GM19395 (cell line): ENCODE measurements at regions not wholly inside any gene's neighbourhood (a gene's known extent, or its start where the extent isn't known, plus 50 kb on each side); places are given as distances from the start of the nearest gene placed in this dataset.

Experiments
- ATAC-seq: cut with Tn5 transposase; IDR thresholded peaks from one replicate; pipeline ENCODE4 v1.9.1; 2021; ENCODE audit warnings: mild to moderate bottlenecking, moderate library complexity; ENCODE audit not compliant: unreplicated experiment

DNA sequence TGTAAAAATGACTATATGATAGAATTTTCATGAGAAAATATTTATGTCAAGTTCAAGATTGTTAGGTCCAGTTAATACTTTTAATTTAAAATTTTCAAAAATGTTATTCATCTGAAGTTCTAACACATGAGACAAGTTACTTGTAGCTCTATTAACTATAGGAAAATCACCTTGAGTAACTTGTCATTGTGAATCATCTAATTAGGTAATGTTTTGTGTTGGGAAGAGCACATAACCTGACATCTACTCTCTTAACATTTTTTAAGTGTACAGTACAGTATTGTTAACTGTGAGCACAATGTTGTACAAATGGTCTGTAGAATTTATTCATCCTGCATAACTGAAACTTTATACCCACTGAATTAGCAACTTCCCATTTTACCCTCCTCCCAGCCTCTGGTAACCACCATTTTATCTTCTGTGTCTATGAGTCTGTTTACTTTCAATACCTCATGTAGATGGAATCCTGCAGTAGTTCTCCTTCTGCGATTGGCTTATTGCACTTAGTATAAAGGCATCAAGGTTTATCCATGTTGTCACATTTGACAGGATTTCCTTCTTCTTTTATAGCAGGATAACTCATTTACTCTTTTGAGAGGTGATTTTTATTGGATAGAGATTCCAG, 54.6 kb downstream of the ARL4A start:
- no peak for ATAC-seq

DNA sequence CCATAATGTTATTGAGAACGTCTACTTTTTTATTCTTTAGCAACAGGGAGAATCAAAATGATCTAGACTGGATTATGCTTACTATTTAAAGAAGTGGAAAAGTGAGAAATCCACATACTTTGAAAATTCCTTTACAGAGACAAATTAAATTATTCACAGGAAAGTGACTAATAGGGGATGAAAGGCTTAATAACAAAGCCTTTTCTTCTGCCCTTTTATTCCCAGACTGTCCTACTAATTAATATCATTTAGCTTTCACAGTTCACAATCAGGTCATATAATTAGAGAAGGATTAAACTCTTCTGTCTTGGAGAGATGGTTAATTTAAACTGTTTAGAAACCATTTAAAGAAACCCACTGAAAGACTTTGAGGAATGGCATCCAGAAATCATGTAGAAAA, 58.8 kb downstream of the ARL4A start:
- no peak for ATAC-seq

DNA sequence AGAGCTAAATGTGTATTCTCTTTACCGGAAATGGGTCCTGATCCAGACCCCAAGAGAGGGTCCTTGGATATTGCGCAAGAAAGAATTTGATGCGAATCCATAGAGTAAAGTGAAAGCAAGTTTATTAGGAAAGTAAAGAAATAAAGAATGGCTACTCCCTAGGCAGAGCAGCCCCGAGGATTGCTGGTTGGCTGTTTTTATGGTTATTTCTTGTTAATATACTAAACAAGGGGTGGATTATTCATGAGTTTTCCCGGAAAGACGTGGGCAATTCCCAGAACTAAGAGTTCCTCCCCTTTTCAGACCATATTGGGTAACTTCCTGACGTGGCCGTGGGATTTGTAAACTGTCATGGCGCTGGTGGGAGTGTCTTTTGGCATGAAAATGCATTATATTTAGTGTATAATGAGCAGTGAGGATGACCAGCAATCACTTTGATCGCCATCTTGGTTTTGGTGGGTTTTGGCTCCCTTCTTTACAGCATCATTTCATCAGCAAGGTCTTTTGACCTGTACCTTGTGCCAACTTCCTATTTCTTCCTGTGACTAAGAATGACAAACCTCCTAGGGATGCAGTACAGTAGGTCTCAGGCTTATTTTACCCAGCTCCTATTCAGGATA, 60.4 kb downstream of the ARL4A start:
- no peak for ATAC-seq

DNA sequence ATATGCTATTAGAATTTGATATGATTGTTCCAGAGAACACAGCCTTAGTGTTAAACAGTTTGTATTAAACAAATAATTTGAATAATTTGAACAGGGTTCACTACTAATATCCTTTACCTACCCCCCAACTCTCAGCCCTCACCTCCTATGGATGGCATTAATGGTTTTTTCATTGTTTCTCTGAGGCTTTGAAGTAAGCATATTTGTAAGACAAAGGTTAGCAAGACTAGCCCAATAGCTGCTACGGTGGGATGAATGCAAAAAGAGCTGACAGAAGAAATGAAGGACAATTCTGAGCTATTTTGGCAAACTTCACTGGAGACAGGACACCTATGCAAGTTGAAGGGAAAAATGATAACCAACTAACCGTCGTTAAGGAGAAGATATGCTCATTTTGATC, 61.6 kb downstream of the ARL4A start:
- no peak for ATAC-seq

DNA sequence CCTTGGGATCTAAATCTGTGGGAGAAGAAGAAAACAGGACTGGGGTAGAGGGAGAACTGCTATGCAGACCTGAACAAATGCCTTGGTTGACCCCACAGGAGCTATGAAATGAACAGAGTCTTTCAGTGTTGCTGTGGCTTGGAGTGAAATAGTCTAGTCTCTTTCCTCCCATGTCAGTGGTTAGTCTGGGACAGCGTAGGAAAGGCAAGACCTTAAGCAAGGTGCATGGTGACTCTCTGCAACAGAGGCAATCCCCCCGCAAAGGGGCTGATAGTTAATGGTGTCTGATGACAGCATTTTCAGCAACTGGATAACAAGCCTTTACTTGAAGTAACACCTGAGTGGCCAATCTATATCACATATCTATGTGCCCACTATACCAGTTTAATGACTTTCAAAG, 62.3 kb downstream of the ARL4A start:
- no peak for ATAC-seq

DNA sequence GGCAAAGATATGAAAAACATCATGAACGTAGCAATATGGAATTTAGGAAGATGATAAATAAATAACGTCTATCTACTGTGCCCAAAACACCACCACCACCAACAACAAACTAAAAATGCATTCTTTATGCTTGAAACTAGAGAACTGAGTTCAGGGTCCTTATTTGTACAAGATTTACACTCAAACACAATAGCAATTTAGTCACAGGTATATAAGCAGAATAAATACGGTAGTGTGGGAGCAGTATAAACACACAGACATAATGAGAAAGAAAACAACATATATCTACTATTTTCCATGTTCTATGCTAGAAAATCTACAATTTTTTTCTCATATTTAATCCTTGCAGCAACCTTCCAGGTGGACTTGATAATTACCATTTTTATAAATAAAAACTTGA, 64.3 kb downstream of the ARL4A start:
- no peak for ATAC-seq

DNA sequence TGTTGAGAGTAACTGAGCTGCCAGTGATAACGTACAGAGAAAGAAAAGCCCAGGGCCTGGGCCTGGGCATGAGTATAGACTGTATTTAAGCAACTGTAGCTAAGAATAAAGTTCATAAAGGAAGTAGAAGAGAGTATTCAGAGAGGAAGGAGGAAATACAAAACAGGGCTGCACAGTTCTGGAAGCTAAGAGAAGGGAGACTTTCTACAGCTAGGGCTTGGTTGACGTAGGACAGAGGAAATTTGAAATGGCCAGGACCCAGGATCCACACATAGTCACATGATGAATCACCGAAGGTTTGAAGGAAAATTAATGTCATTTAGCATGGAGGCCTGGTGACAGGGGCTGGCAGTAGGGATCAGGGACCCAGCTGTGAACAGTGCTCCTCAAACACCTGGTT, 66.7 kb downstream of the ARL4A start:
- ATAC-seq, result no peak

DNA sequence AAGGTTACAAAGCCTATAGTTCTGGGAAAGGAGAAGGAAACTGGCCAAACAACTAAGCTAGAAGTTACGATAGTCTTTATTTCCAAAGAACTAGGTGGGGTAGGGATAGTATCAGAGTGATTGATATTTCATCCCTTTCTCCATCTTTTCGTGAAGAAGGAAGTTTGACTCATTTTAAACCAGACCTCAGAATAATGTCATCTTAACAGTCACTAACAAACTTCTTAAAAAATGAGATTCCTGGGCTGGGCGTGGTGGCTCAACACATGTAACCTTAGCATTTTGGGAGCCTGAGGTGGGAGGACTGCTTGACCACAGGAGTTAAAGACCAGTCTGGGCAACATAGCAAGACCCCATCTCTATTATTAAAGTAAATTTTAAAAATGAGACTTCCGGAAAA, 69.4 kb downstream of the ARL4A start:
- no peak for ATAC-seq

DNA sequence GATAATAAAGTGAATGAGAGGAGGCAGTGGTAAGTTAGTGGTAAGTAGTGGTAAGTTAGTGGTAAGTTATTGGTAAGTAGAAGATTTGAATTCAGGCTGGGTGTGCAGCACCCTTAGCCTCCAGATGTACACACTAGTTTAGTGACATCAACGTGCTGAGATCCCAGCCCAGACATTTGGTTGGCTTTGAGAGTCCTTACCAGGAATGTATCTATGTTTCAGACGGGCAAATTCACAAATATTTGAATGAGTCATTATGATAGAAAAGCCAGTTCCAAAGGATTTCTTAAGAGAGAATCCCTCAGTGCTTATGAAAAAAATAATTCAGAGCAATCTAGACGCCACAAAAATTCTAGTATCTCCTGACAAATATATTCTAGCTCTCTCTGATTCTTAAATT, 70.0 kb downstream of the ARL4A start:
- ATAC-seq, result no peak

DNA sequence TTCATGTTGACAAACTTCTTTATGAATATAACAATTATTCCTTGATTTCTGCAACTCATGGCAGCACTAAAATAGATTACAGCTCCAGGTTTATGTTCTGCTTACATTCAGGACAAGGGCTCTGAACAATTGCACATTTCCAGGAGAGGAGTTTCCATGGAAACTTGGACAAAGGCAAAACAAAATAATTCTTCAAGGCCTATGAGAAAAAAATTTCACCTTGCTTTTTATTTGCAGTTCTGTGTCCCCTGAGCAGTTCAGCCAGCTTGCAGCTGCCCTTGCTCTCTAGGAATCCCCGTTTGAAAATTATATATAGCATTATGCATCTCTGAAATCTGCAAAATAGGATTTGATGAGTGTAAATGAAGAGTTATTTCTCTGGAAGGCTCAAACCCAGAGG, 71.7 kb downstream of the ARL4A start:
- no peak for ATAC-seq

DNA sequence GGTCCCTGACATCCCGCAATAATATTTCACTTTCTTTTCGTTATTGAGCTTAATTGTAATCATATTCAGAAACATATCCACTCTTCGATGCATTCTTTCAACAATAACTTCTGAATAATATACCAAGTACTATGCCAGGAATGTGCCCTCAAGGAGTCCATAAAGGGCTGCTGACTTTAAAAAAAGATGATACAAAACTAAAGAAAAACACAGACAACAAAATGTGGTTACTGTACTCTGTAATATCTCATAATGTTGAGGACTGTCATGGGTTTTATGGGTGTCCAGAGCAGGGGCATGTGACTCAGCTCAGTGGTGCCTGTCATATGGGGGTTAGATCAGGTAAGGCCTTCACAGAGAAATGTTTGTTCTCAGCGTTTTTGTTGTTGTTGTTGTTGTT, 73.7 kb downstream of the ARL4A start:
- no peak for ATAC-seq

DNA sequence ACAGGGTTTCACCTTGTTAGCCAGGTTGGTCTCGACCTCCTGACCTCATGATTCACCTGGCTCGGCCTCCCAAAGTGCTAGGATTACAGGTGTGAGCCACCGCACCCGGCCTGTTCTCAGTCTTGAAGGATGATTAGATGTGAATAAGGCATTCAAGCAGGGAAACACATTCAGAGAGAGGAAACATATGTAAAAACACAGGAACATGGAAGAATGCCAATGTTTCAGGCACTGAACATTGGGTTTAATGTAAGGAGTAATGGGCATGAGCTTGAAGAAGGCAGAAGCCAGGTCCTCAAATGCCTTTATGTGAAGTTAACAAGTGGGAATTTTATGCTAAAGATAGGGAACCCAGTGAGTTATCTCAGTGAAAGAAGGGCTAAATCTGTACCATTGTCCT, 74.3 kb downstream of the ARL4A start:
- no peak for ATAC-seq

DNA sequence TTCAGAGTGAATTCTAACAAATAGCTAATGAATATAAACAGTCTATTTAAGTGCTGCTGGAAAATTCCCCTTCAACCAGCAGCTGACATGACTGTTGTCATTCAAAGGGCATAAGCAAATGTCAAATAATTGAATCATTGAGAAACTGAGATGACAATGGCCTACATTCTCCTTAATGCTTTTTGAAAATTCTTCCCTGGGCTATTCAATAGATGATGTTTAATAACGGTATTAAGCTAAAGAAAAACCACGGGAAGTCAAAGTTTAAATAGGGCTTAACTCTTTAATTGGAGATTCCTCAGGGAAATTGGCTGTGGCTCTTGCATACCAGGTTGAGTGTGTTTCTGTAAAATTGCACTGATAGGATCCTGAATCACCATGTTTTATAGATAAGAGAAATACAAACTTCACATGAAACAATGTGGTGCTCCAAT, 77.0 kb downstream of the ARL4A start:
- no peak for ATAC-seq

DNA sequence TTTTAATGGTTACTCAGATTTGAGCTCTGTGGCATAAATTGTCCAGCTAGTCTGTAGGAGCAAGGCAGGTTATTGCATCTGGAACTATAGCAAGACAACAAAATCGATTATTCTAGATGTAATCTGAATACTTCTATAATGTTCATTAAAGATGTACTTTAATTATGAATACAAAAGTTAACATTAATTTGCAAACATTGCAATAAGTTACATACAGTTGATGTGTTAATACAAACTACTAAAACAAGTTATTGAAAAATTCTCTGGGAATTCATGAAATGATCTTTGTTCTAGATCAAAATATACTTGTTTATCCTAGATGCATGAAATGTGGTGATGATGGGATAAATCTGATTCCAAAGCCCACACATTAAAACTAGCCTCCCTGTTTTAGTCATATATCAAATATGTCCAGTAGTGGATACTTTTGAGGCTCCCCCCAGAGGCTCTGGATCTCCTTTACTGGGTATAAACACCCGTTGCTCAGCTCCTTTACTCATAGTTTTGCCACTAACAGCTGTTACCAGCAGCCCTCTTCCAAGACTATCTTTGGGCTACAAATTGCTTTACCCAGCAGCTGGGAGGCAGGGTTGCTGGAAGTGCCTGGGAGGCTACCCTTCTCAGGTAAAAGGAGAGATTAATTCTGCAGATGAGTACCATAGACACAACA, 78.1 kb downstream of the ARL4A start:
- no peak for ATAC-seq

DNA sequence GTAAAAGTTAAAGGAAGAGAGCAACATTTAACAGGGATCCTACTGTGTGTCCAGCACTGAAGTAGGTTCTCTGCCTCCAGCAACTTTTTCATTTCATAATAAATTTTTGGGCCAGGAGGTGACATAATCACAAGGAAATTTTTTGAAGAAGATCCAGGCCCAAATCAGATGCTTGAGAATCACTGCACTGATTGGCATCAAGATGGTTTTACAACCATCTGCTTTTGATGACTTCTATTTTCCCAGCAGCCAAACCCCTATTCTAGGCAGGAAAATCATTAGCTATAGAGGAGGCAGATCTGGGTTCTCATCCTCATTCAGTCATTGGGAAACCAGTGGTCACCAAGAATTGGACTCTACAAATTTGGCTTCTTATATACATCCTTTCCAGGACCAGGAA, 79.0 kb downstream of the ARL4A start:
- no peak for ATAC-seq

DNA sequence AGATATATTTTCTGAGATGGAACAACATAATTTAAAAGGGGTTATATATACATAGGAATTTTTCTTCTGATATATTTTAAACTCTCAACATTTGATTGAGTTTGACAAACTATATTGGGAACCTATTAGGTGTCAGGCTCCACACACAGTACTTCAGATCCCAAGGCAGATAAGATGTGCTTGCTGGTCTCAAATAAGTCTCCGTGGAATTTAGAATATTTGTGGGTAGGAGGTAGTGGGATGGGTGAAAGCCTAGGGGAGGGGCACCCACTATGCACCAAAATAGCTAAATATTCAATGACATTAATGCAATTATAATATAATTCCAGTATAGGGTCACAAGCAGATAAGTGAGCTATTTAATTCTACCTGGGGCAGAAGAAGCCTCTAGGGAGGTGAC, 81.5 kb downstream of the ARL4A start:
- no peak for ATAC-seq

DNA sequence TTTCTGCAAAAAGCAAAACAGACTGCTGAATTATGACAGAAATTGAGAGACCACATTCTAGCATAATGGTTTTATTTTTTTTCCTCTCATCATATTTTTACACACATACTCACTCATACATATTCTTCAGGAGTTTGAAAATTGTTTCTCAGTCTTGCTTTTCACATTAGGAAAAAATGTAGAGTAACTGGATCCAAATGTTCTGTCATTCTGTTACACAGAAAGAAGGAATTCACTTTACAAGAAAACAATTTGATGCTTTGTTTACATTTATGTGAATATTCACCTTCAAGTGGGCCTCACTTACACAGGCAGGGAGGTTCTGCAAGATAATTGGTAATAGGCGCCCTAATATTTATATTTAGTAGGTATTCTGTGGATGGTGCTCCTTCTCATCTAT, 82.0 kb downstream of the ARL4A start:
- no peak for ATAC-seq

DNA sequence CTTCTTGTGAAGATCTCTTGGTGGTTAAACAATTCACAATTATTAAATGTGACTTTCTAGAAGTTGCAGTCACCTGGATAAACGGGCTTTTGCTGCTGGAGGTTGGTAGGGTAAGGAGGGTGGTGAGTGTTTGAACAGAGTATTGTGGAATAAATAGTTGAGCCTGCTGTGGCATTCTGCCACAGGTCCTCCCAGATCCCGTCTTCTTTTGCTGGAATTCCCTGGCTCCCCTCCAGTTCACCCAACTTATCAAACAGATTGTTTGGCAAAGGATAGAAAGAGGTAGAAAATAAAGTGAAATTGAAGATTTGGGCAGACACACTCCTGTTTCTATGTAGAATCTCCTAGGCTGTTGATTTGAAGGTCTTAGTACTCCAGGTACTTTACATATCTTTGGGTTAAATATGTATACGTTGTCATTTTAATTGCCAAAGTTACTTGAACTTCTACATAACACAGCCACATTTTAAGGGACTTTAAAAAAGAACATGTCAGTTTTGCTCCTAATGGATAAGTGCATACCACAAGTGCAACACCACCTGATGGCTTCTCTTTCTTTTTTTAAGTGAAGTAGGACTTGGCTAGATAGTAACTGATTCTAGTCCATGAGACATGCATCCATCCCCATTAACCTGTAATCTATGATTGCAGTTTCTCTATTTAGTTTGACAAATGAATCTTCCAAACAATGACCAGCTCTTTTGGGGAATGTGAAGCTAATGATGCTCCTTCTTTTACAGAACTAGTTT, 83.0 kb downstream of the ARL4A start:
- no peak for ATAC-seq

DNA sequence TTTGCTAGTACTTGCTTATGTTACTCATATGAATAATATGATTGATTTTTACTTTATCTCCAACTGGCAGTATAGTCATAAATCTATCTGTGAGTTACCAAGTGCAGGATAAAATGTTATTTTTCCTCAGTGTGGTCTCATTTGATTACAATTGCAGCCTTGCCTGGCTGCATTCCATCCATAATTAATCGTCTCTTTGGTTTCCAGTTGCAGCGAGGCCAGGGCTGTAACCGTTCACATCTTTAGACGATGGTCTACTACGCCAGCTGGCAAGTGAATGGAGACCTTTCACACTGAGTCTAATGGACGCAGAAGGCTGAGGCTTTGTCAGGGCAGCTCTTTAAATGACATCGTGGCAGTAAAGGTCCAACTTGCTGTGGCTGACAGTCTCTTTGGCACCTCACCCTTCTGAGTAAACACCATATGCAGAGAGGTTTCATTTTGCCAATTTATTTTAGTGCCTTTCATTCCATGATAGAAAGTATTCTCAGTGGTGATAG, 84.0 kb downstream of the ARL4A start:
- ATAC-seq, result no peak

DNA sequence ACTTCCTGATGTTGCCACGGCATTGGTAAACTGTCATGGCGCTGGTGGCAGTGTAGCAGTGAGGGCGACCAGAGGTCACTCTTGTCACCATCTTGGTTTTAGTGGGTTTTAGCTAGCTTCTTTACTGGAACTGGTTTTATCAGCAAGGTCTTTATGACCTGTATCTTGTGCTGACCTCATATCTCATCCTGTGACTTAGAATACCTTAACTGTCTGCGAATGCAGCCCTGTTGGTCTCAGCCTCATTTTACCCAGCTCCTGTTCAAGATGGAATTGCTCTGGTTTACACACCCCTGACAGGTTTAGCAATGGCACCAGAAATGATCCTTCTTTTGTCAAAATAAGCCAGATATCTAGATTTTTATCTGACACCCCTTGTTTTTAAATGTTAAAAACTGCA, 85.3 kb downstream of the ARL4A start:
- ATAC-seq, result no peak

DNA sequence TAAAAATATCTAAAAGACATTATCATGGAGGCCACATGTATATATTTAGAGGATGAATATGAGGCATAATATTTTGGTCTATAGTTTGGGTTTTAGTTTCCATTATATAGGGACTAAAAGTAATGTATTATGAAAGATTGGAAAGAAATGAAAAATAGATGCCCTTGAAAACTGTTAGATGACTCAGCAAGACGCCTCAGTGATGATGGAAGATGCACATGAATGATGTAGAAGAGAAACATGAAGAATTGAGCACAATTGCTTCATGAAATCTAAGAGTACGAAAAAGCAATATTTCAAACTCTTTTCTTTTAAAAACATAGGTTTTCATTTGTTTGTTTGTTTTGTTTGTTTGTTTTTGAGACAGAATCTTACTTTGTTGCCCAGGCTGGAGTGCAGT, 89.8 kb downstream of the ARL4A start:
- ATAC-seq, result no peak

DNA sequence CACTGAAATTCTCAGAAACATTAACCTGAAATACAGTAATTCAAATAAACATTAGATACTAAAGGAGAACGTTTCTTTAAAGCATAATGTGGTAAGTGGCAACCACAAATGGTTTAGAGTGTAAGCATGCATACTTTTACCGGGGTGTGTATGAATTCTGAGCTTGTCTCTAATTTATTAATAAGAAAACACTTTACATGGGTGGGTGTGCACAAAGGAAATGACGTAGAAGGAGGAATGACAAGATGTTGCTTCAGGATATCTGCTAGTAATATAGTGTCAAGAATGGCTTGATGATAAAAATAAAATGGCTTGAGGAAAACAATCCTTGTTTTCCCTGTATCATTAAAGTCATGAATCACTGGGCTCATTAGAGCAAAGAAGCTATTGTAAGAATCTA, 92.5 kb downstream of the ARL4A start:
- no peak for ATAC-seq
